ENCODE measurements at regions not wholly inside any gene's neighbourhood (a gene's known extent, or its start where the extent isn't known, plus 50 kb on each side); places are given as distances from the start of the nearest gene placed in this dataset.

- TF ChIP-seq PBX3 (CRISPR knock-in tag; IDR thresholded peaks at IDR 0.05), result no peak
These were observed 84.9 kb downstream of the GPAM start (continued) for GRCh38 chr10:112098682-112099081.

Data from HEK293 (cell line).